Natural killer cell (primary cell): ENCODE measurements at regions not wholly inside any gene's neighbourhood (a gene's known extent, or its start where the extent isn't known, plus 50 kb on each side); places are given as distances from the start of the nearest gene placed in this dataset.

Source experiments
- ATAC-seq, 3 donors: fragments of 150-1000 bp in 2 of 3; fragments of 200-7000 bp in 1 of 3; cut with Tn5 transposase; 1 replicate in 1 of 3; 2 replicates in 2 of 3; pipeline ENCODE4 v1.10.0; 2021; ENCODE audit warnings: mild to moderate bottlenecking in 2 of 3, moderate library complexity in 2 of 3
- DNase-seq, 2 donors: peaks; one replicate each; pipeline versions ENCODE4 v3.0.0 to v3.0.0-alpha.2; 2013 to 2021; ENCODE audit warnings: mixed read lengths in 1 of 2
- H3K27ac ChIP-seq: one replicate; pipeline ENCODE4 v1.5.1; 2013; ENCODE audit warnings: mild to moderate bottlenecking, low read length
- H3K27me3 ChIP-seq: one replicate; pipeline ENCODE4 v1.6.1; 2013; ENCODE audit warnings: low read length; ENCODE audit not compliant: control insufficient read depth, insufficient read depth
- H3K36me3 ChIP-seq: one replicate; pipeline ENCODE4 v1.6.1; 2013; ENCODE audit warnings: low read length; ENCODE audit not compliant: control insufficient read depth, insufficient read depth
- H3K4me1 ChIP-seq: one replicate; pipeline ENCODE4 v1.6.1; 2013; ENCODE audit warnings: low read length; ENCODE audit not compliant: control insufficient read depth, insufficient read depth
- H3K4me3 ChIP-seq: one replicate; pipeline ENCODE4 v1.5.1; 2013; ENCODE audit warnings: low read length
- H3K9me3 ChIP-seq: one replicate; pipeline ENCODE4 v1.6.1; 2013; ENCODE audit warnings: low read length; ENCODE audit not compliant: control insufficient read depth, insufficient read depth
- H3K27ac Mint-ChIP-seq, 2 donors: one replicate each; pipeline ENCODE4 v1.8.0; 2022; ENCODE audit warnings: mild to moderate bottlenecking in 2 of 2, mixed read lengths in 2 of 2, moderate library complexity in 1 of 2
- H3K27me3 Mint-ChIP-seq, 2 donors: one replicate each; pipeline ENCODE4 v1.8.0; 2022; ENCODE audit warnings: low read depth in 2 of 2, mixed read lengths in 2 of 2
- H3K36me3 Mint-ChIP-seq: one replicate; pipeline ENCODE4 v1.8.0; 2022; ENCODE audit warnings: mixed read lengths
- H3K4me1 Mint-ChIP-seq, 2 donors: one replicate each; pipeline ENCODE4 v1.8.0; 2022; ENCODE audit warnings: mixed read lengths in 2 of 2
- H3K4me3 Mint-ChIP-seq: one replicate; pipeline ENCODE4 v1.8.0; 2022; ENCODE audit warnings: mild to moderate bottlenecking, moderate library complexity, mixed read lengths
- H3K9me3 Mint-ChIP-seq, 2 donors: one replicate each; pipeline ENCODE4 v1.8.0; 2022; ENCODE audit warnings: mixed read lengths in 2 of 2
- WGBS: methylation state at CpG from one replicate; pipeline ENCODE4 v1.1.7; 2013; ENCODE audit warnings: missing lambda C conversion rate; ENCODE audit not compliant: insufficient coverage; 5-methylcytosine and 5-hydroxymethylcytosine counted together
- intact Hi-C: fragments of 100-400 bp; cut with micrococcal nuclease; formaldehyde crosslinking; loops from one replicate; pipeline ENCODE4 v1.14.2; 2022
- TF ChIP-seq, protein P1 (sequence below): fragments of 200-600 bp; IDR thresholded peaks from one replicate; pipeline ENCODE4 v1.8.0; 2022; ENCODE audit warnings: antibody characterized with exemption

GRCh38 chr15:88707771-88708654 is 69.2 kb downstream of the ISG20 start:
- Mint-ChIP-seq H3K27ac (no peak overlapping the region), H3K27me3 (peaks cover 40 to 55% of the 10 kb centered on the region in 2 donors), H3K4me1 (peaks cover 16 to 20% of the 10 kb centered on the region in 2 donors), H3K36me3 (peaks cover 9% of the 10 kb centered on the region), H3K4me3 (no peak overlapping the region), H3K9me3 (no peaks in the 10 kb centered on the region)
- intact Hi-C loops = no loop called here
- Histone ChIP-seq H3K4me3 (no peak overlapping the region), H3K27me3 (peaks cover 14% of the 10 kb centered on the region), H3K36me3 (no peaks in the 10 kb centered on the region), H3K9me3 (no peaks in the 10 kb centered on the region), H3K4me1 (peaks cover 9% of the 10 kb centered on the region), H3K27ac (no peak overlapping the region)
- DNase-seq = no peak
- TF ChIP-seq, protein P1, sequence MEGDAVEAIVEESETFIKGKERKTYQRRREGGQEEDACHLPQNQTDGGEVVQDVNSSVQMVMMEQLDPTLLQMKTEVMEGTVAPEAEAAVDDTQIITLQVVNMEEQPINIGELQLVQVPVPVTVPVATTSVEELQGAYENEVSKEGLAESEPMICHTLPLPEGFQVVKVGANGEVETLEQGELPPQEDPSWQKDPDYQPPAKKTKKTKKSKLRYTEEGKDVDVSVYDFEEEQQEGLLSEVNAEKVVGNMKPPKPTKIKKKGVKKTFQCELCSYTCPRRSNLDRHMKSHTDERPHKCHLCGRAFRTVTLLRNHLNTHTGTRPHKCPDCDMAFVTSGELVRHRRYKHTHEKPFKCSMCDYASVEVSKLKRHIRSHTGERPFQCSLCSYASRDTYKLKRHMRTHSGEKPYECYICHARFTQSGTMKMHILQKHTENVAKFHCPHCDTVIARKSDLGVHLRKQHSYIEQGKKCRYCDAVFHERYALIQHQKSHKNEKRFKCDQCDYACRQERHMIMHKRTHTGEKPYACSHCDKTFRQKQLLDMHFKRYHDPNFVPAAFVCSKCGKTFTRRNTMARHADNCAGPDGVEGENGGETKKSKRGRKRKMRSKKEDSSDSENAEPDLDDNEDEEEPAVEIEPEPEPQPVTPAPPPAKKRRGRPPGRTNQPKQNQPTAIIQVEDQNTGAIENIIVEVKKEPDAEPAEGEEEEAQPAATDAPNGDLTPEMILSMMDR = no peak
- no peak for ATAC-seq
- WGBS = 81% methylated on average over 8 of the region's 8 CpGs

GRCh38 chr15:88708655-88709054 is 69.8 kb downstream of the ISG20 start:
- Mint-ChIP-seq H3K4me1 (peaks cover 16 to 20% of the 10 kb centered on the region in 2 donors), H3K27me3 (peaks cover 41 to 53% of the 10 kb centered on the region in 2 donors), H3K4me3 (no peak overlapping the region), H3K36me3 (peaks cover 9% of the 10 kb centered on the region), H3K27ac (no peak overlapping the region), H3K9me3 (no peaks in the 10 kb centered on the region)
- TF ChIP-seq, protein P1 = no peak
- no peaks in the 10 kb centered on the region for H3K36me3 ChIP-seq
- 85% methylated on average over 8 of the region's 8 CpGs for WGBS
- no peak for ATAC-seq
- no peaks in the 10 kb centered on the region for H3K9me3 ChIP-seq
- H3K4me3 ChIP-seq = no peak overlapping the region
- peaks cover 14% of the 10 kb centered on the region for H3K27me3 ChIP-seq
- H3K4me1 ChIP-seq = peaks cover 9% of the 10 kb centered on the region
- no peak for DNase-seq
- no peak overlapping the region for H3K27ac ChIP-seq
- intact Hi-C loops = no loop called here

DNA sequence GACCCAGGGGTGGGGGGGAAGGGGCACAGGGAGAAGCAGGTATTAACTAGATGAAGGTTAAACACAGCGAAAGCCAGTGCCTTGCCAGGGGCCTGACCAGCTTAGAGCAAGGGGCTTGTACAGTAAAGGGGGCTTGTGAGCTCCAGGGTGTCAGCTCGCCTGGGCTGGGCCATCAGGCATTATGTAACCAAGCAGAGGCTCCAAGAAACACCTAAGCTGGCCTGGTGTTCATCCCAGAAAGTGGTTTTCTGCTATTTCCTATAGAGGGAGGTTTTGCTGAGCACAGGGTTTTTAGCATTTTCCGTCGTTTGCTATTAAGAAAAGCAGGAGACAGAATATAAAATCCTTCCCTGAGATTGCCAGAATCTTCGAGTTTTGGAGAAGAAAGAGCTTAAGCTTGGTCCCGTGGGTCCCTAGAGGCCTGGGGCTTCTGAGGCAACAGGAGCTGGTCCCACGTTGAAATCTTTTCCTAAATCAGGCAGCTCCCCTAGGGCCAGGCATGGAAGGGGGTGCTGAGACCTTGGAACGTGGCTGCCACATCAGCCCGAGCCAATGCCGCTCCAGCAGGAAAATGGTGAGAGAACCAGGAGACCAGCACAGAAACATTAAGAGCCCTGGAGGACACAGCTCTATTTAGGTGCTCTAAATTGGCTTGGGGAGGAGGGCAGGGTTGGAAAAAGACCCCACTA is 71.4 kb downstream of the ISG20 start:
- Mint-ChIP-seq H3K4me3 (no peak overlapping the region), H3K27ac (no peak overlapping the region), H3K36me3 (no peaks in the 10 kb centered on the region), H3K4me1 (peaks cover 8 to 9% of the 10 kb centered on the region in 2 donors), H3K9me3 (no peaks in the 10 kb centered on the region), H3K27me3 (peaks cover 28 to 40% of the 10 kb centered on the region in 2 donors)
- DNase-seq (no peak), ATAC-seq (no peak)
- H3K27ac ChIP-seq = no peak overlapping the region
- peaks cover 3% of the 10 kb centered on the region for H3K27me3 ChIP-seq
- TF ChIP-seq, protein P1 = no peak
- 87% methylated on average over 10 of the region's 10 CpGs for WGBS
- H3K4me3 ChIP-seq = no peak overlapping the region
- intact Hi-C loops = no loop called here
- no peaks in the 10 kb centered on the region for H3K9me3 ChIP-seq
- H3K36me3 ChIP-seq = no peaks in the 10 kb centered on the region
- H3K4me1 ChIP-seq = peaks cover 5% of the 10 kb centered on the region
